ENCODE measurements at regions not wholly inside any gene's neighbourhood (a gene's known extent, or its start where the extent isn't known, plus 50 kb on each side); places are given as distances from the start of the nearest gene placed in this dataset.

- no peak overlapping the region for H3K4me3 Mint-ChIP-seq (ENCODE audit: unreplicated experiment)
- no peaks in the 10 kb centered on the region for H3K9me3 Mint-ChIP-seq (ENCODE audit: unreplicated experiment)
- TF ChIP-seq, protein P1, sequence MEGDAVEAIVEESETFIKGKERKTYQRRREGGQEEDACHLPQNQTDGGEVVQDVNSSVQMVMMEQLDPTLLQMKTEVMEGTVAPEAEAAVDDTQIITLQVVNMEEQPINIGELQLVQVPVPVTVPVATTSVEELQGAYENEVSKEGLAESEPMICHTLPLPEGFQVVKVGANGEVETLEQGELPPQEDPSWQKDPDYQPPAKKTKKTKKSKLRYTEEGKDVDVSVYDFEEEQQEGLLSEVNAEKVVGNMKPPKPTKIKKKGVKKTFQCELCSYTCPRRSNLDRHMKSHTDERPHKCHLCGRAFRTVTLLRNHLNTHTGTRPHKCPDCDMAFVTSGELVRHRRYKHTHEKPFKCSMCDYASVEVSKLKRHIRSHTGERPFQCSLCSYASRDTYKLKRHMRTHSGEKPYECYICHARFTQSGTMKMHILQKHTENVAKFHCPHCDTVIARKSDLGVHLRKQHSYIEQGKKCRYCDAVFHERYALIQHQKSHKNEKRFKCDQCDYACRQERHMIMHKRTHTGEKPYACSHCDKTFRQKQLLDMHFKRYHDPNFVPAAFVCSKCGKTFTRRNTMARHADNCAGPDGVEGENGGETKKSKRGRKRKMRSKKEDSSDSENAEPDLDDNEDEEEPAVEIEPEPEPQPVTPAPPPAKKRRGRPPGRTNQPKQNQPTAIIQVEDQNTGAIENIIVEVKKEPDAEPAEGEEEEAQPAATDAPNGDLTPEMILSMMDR (IDR thresholded peaks at IDR 0.05; ENCODE audit: unreplicated experiment), result no peak
- H3K36me3 Mint-ChIP-seq (ENCODE audit: low read depth, unreplicated experiment), result no peaks in the 10 kb centered on the region
- H3K27ac Mint-ChIP-seq (ENCODE audit: unreplicated experiment), result no peak overlapping the region
- H3K27me3 Mint-ChIP-seq (ENCODE audit: unreplicated experiment), result peaks cover 1% of the 10 kb centered on the region
- no peaks in the 10 kb centered on the region for H3K4me1 Mint-ChIP-seq (ENCODE audit: unreplicated experiment)
- no peak for DNase-seq (ENCODE audit: low spot score)
These were observed 934.3 kb upstream of the CDH10 start for GRCh38 chr5:25579111-25579510.

DNA sequence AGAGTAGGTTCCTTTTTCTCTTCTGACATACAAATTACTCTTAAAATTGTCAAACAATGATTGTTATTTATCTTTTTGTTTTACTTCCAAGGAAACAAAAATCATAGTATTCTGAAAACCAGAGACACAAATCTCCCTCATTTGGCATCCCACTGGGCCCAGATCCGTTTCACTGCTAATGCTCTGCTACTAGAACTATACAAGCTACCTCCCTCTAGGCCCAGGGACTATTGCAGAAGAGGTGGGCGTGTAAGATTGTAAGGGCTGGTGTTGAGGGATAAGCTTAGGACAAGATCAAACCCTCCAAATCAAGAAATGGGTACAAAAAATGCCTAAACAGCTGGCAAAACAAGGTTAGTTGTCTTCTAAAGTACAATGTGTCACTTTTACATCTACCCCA lies 928.9 kb upstream of the CDH10 start:
- no peak overlapping the region for H3K4me3 Mint-ChIP-seq (ENCODE audit: unreplicated experiment)
- H3K27ac Mint-ChIP-seq (ENCODE audit: unreplicated experiment), result no peak overlapping the region
- H3K4me1 Mint-ChIP-seq (ENCODE audit: unreplicated experiment), result no peaks in the 10 kb centered on the region
- DNase-seq (ENCODE audit: low spot score), result no peak
- no peaks in the 10 kb centered on the region for H3K9me3 Mint-ChIP-seq (ENCODE audit: unreplicated experiment)
- TF ChIP-seq, protein P1 (IDR thresholded peaks at IDR 0.05; ENCODE audit: unreplicated experiment), result no peak
- H3K27me3 Mint-ChIP-seq (ENCODE audit: unreplicated experiment), result peaks cover 1% of the 10 kb centered on the region
- no peaks in the 10 kb centered on the region for H3K36me3 Mint-ChIP-seq (ENCODE audit: low read depth, unreplicated experiment)

DNA sequence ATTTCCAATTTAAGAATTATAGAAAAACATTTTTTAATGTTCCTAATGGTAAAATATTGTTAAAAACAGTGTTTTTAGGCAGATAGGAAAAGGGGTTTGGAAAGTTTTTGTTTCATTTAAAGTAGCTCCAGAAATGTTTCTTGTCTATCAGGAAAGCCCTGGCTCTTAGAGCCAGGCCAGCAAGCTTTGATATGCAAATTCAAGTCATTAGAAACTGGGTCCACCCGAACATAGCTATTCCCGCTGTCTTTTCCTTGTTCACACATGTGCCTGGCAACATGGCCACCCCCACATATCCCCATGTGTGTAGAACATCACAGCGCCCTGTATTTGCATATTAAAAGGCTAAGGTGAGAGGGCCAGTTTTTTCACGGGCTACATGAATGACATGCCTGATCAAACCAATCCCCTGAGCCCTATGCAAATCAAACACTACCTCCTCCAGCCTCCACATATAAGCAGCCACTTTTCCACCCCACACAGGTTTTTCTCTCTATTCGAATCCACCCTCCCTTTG lies 925.3 kb upstream of the CDH10 start:
- no peak for DNase-seq (ENCODE audit: low spot score)
- H3K4me3 Mint-ChIP-seq (ENCODE audit: unreplicated experiment), result no peak overlapping the region
- H3K36me3 Mint-ChIP-seq (ENCODE audit: low read depth, unreplicated experiment), result no peaks in the 10 kb centered on the region
- H3K27me3 Mint-ChIP-seq (ENCODE audit: unreplicated experiment), result no peaks in the 10 kb centered on the region
- no peaks in the 10 kb centered on the region for H3K9me3 Mint-ChIP-seq (ENCODE audit: unreplicated experiment)
- H3K4me1 Mint-ChIP-seq (ENCODE audit: unreplicated experiment), result no peaks in the 10 kb centered on the region
- TF ChIP-seq, protein P1 (IDR thresholded peaks at IDR 0.05; ENCODE audit: unreplicated experiment), result no peak
- no peak overlapping the region for H3K27ac Mint-ChIP-seq (ENCODE audit: unreplicated experiment)

- TF ChIP-seq, protein P1 (IDR thresholded peaks at IDR 0.05; ENCODE audit: unreplicated experiment), result no peak
- no peaks in the 10 kb centered on the region for H3K36me3 Mint-ChIP-seq (ENCODE audit: low read depth, unreplicated experiment)
- H3K27ac Mint-ChIP-seq (ENCODE audit: unreplicated experiment), result no peak overlapping the region
- no peak for DNase-seq (ENCODE audit: low spot score)
- H3K27me3 Mint-ChIP-seq (ENCODE audit: unreplicated experiment), result no peaks in the 10 kb centered on the region
- H3K4me1 Mint-ChIP-seq (ENCODE audit: unreplicated experiment), result no peaks in the 10 kb centered on the region
- H3K9me3 Mint-ChIP-seq (ENCODE audit: unreplicated experiment), result no peaks in the 10 kb centered on the region
- H3K4me3 Mint-ChIP-seq (ENCODE audit: unreplicated experiment), result no peak overlapping the region
These were observed 924.3 kb upstream of the CDH10 start for GRCh38 chr5:25568989-25569625.

- Mint-ChIP-seq H3K9me3 (ENCODE audit: unreplicated experiment) (no peaks in the 10 kb centered on the region), H3K27me3 (ENCODE audit: unreplicated experiment) (no peaks in the 10 kb centered on the region), H3K4me1 (ENCODE audit: unreplicated experiment) (no peaks in the 10 kb centered on the region), H3K4me3 (ENCODE audit: unreplicated experiment) (no peak overlapping the region), H3K36me3 (ENCODE audit: low read depth, unreplicated experiment) (no peaks in the 10 kb centered on the region), H3K27ac (ENCODE audit: unreplicated experiment) (no peak overlapping the region)
- TF ChIP-seq, protein P1 (IDR thresholded peaks at IDR 0.05; ENCODE audit: unreplicated experiment), result no peak
- DNase-seq (ENCODE audit: low spot score), result no peak
These were observed 923.5 kb upstream of the CDH10 start for GRCh38 chr5:25568294-25568693.
